HEK293 (cell line): ENCODE measurements at regions not wholly inside any gene's neighbourhood (a gene's known extent, or its start where the extent isn't known, plus 50 kb on each side); places are given as distances from the start of the nearest gene placed in this dataset.
A peak's percentile ranks its signal among the peaks of the same experiment; 100 is the strongest.

Experiments used
- CTCF ChIA-PET: fragments of 350-600 bp; formaldehyde crosslinking; extraction: SDS; loops from one replicate; lab custom pipeline; 2021; ENCODE audit warnings: antibody characterized with exemption; lab: Yijun Ruan, JAX
- POLR2A ChIA-PET: fragments of 300-600 bp; formaldehyde crosslinking; extraction: SDS; loops from one replicate; lab custom pipeline; 2020; ENCODE audit warnings: antibody characterized with exemption, inconsistent platforms; lab: Yijun Ruan, JAX
- H3K27ac ChIP-seq: fragments of 200-500 bp; sonication (Bioruptor generic); 2 replicates; pipeline ENCODE4 v1.5.1; 2014; ENCODE audit warnings: low read depth, low read length, control low read depth, inconsistent platforms; ENCODE audit errors: extremely low read depth
- H3K36me3 ChIP-seq, 2 experiments: fragments of 200-500 bp in 1 of 2; sonication (Bioruptor generic) in 1 of 2; 1 replicate in 1 of 2; 2 replicates in 1 of 2; pipeline ENCODE4 v1.5.1; 2014 to 2017; ENCODE audit warnings: inconsistent platforms in 2 of 2, low read length in 2 of 2; ENCODE audit not compliant: control insufficient read depth in 2 of 2, insufficient read depth in 1 of 2
- H3K4me1 ChIP-seq: fragments of 200-500 bp; sonication (Bioruptor generic); 2 replicates; pipeline ENCODE4 v1.5.1; 2014; ENCODE audit warnings: mild to moderate bottlenecking, low read length, inconsistent platforms; ENCODE audit not compliant: control insufficient read depth, insufficient read depth
- H3K4me3 ChIP-seq: 2 replicates; pipeline ENCODE4 v1.5.1; 2011; ENCODE audit warnings: low read depth, mild to moderate bottlenecking, control low read depth, low read length, moderate library complexity
- H3K9me3 ChIP-seq: fragments of 200-500 bp; sonication (Bioruptor generic); 2 replicates; pipeline ENCODE4 v1.5.1; 2014; ENCODE audit warnings: low read depth, low read length, inconsistent platforms; ENCODE audit not compliant: control insufficient read depth, insufficient read depth
- KLF8 ChIP-seq: fragments of 450-650 bp; formaldehyde crosslinking; IDR thresholded peaks from 2 replicates; pipeline ENCODE4 v1.5.1; 2016; ENCODE audit warnings: missing biosample characterization, missing genetic modification characterization
- SCRT2 ChIP-seq: fragments of 450-650 bp; formaldehyde crosslinking; IDR thresholded peaks from 2 replicates; pipeline ENCODE4 v1.5.1; 2016; ENCODE audit warnings: missing biosample characterization, missing genetic modification characterization
- ZFP69B ChIP-seq: fragments of 450-650 bp; formaldehyde crosslinking; IDR thresholded peaks from 2 replicates; pipeline ENCODE4 v1.5.1; 2016; ENCODE audit warnings: missing biosample characterization, missing genetic modification characterization
- ZNF138 ChIP-seq: fragments of 450-650 bp; formaldehyde crosslinking; IDR thresholded peaks from 2 replicates; pipeline ENCODE4 v1.5.1; 2016; ENCODE audit warnings: missing biosample characterization, missing genetic modification characterization, borderline replicate concordance
- ZNF140 ChIP-seq: fragments of 450-650 bp; formaldehyde crosslinking; IDR thresholded peaks from 2 replicates; pipeline ENCODE4 v1.5.1; 2016; ENCODE audit warnings: missing biosample characterization, missing genetic modification characterization
- ZNF23 ChIP-seq: fragments of 450-650 bp; formaldehyde crosslinking; IDR thresholded peaks from 2 replicates; pipeline ENCODE4 v1.5.1; 2016; ENCODE audit warnings: missing biosample characterization, missing genetic modification characterization, borderline replicate concordance
- ZNF366 ChIP-seq: fragments of 450-650 bp; formaldehyde crosslinking; conservative IDR thresholded peaks from 2 replicates; pipeline ENCODE4 v1.5.1; 2016; ENCODE audit warnings: missing biosample characterization, missing genetic modification characterization
- ZNF514 ChIP-seq: fragments of 450-650 bp; formaldehyde crosslinking; IDR thresholded peaks from 2 replicates; pipeline ENCODE4 v1.5.1; 2016; ENCODE audit warnings: missing biosample characterization, missing genetic modification characterization
- ZNF560 ChIP-seq: fragments of 450-650 bp; formaldehyde crosslinking; IDR thresholded peaks from 2 replicates; pipeline ENCODE4 v1.5.1; 2017; ENCODE audit warnings: missing biosample characterization, missing genetic modification characterization, borderline replicate concordance
- ZNF837 ChIP-seq: fragments of 450-650 bp; formaldehyde crosslinking; IDR thresholded peaks from 2 replicates; pipeline ENCODE4 v1.5.1; 2016; ENCODE audit warnings: missing biosample characterization, missing genetic modification characterization
- ZSCAN30 ChIP-seq: fragments of 450-650 bp; IDR thresholded peaks from 2 replicates; pipeline ENCODE4 v1.5.1; 2018; ENCODE audit warnings: missing biosample characterization, mild to moderate bottlenecking, missing genetic modification characterization, moderate library complexity
- TF ChIP-seq, protein P1 (sequence below): fragments of 450-650 bp; formaldehyde crosslinking; IDR thresholded peaks from 2 replicates; pipeline ENCODE4 v1.5.1; 2016; ENCODE audit warnings: missing biosample characterization, missing genetic modification characterization, borderline replicate concordance
- TF ChIP-seq, protein P2 (sequence below): fragments of 450-650 bp; formaldehyde crosslinking; IDR thresholded peaks from 2 replicates; pipeline ENCODE4 v1.5.1; 2016; ENCODE audit warnings: missing biosample characterization, missing genetic modification characterization
- TF ChIP-seq, protein P3 (sequence below): fragments of 450-650 bp; formaldehyde crosslinking; IDR thresholded peaks from 2 replicates; pipeline ENCODE4 v1.5.1; 2017; ENCODE audit warnings: missing biosample characterization, missing genetic modification characterization
- TF ChIP-seq, protein P4 (sequence below): fragments of 450-650 bp; formaldehyde crosslinking; IDR thresholded peaks from 2 replicates; pipeline ENCODE4 v1.5.1; 2016; ENCODE audit warnings: missing biosample characterization, missing genetic modification characterization
- TF ChIP-seq, protein P5 (sequence below): fragments of 450-650 bp; formaldehyde crosslinking; IDR thresholded peaks from 2 replicates; pipeline ENCODE4 v1.5.1; 2016; ENCODE audit warnings: missing biosample characterization, missing genetic modification characterization
- TF ChIP-seq, protein P6 (sequence below): fragments of 450-650 bp; formaldehyde crosslinking; IDR thresholded peaks from 2 replicates; pipeline ENCODE4 v1.5.1; 2016; ENCODE audit warnings: missing biosample characterization, missing genetic modification characterization

DNA sequence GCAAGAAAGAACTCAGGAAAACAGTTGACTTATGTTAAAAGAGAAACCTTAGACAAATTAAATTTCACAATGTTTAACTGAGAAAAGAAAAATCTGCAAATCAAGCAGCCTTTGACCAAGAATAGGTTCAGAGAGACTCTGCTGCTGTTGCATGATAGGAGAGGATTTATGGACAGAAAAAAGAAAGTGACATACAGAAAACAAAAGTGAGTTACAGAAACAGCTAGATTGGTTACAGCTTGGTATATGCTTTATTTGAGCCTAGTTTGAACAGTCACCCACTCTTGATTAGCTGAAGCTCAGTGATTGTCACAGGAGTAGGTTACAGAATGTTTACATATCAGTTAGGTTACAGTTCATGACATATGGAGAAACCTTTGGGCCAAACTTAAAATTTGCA is 258.2 kb upstream of the SPOPL start (continued):
- TF ChIP-seq, protein P1, sequence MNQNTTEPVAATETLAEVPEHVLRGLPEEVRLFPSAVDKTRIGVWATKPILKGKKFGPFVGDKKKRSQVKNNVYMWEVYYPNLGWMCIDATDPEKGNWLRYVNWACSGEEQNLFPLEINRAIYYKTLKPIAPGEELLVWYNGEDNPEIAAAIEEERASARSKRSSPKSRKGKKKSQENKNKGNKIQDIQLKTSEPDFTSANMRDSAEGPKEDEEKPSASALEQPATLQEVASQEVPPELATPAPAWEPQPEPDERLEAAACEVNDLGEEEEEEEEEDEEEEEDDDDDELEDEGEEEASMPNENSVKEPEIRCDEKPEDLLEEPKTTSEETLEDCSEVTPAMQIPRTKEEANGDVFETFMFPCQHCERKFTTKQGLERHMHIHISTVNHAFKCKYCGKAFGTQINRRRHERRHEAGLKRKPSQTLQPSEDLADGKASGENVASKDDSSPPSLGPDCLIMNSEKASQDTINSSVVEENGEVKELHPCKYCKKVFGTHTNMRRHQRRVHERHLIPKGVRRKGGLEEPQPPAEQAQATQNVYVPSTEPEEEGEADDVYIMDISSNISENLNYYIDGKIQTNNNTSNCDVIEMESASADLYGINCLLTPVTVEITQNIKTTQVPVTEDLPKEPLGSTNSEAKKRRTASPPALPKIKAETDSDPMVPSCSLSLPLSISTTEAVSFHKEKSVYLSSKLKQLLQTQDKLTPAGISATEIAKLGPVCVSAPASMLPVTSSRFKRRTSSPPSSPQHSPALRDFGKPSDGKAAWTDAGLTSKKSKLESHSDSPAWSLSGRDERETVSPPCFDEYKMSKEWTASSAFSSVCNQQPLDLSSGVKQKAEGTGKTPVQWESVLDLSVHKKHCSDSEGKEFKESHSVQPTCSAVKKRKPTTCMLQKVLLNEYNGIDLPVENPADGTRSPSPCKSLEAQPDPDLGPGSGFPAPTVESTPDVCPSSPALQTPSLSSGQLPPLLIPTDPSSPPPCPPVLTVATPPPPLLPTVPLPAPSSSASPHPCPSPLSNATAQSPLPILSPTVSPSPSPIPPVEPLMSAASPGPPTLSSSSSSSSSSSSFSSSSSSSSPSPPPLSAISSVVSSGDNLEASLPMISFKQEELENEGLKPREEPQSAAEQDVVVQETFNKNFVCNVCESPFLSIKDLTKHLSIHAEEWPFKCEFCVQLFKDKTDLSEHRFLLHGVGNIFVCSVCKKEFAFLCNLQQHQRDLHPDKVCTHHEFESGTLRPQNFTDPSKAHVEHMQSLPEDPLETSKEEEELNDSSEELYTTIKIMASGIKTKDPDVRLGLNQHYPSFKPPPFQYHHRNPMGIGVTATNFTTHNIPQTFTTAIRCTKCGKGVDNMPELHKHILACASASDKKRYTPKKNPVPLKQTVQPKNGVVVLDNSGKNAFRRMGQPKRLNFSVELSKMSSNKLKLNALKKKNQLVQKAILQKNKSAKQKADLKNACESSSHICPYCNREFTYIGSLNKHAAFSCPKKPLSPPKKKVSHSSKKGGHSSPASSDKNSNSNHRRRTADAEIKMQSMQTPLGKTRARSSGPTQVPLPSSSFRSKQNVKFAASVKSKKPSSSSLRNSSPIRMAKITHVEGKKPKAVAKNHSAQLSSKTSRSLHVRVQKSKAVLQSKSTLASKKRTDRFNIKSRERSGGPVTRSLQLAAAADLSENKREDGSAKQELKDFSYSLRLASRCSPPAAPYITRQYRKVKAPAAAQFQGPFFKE (tag by site-specific recombination): no peak
- TF ChIP-seq ZNF138 (tag by site-specific recombination) (no peak), ZNF23 (tag by site-specific recombination) (no peak), KLF8 (tag by site-specific recombination) (no peak), ZNF560 (tag by site-specific recombination) (no peak), ZNF837 (tag by site-specific recombination) (no peak), ZSCAN30 (tag by site-specific recombination) (no peak), ZNF514 (tag by site-specific recombination) (no peak)
- TF ChIP-seq, protein P2, sequence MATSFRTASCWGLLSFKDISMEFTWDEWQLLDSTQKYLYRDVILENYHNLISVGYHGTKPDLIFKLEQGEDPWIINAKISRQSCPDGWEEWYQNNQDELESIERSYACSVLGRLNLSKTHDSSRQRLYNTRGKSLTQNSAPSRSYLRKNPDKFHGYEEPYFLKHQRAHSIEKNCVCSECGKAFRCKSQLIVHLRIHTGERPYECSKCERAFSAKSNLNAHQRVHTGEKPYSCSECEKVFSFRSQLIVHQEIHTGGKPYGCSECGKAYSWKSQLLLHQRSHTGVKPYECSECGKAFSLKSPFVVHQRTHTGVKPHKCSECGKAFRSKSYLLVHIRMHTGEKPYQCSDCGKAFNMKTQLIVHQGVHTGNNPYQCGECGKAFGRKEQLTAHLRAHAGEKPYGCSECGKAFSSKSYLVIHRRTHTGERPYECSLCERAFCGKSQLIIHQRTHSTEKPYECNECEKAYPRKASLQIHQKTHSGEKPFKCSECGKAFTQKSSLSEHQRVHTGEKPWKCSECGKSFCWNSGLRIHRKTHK (tag by site-specific recombination): no peak
- TF ChIP-seq, protein P3, sequence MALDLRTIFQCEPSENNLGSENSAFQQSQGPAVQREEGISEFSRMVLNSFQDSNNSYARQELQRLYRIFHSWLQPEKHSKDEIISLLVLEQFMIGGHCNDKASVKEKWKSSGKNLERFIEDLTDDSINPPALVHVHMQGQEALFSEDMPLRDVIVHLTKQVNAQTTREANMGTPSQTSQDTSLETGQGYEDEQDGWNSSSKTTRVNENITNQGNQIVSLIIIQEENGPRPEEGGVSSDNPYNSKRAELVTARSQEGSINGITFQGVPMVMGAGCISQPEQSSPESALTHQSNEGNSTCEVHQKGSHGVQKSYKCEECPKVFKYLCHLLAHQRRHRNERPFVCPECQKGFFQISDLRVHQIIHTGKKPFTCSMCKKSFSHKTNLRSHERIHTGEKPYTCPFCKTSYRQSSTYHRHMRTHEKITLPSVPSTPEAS (tag by site-specific recombination): no peak

DNA sequence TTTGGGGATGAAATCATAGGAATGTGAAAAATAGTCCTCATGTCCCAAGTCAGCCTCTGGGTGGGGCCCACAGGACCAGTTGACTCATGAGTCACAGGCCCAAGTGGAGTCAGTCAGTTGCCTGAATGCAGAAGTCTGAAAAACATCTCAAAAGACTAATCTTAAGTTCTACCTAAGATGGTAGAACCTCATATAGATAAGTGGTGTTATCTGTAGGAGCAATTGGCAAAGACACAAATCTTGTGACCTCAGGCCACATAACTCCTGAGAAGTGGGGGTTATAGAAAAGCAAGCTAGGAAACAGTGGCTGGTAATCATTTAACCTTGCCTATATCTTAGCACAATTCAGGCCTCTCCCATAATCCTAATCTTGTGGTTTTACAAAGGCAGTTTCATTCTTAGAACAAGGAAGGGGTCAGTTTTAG is 257.1 kb upstream of the SPOPL start:
- POLR2A ChIA-PET: no interaction called here
- no peaks in the 10 kb centered on the region for H3K4me1 ChIP-seq
- H3K36me3 ChIP-seq: no peaks in the 10 kb centered on the region
- no peak overlapping the region for H3K27ac ChIP-seq
- TF ChIP-seq, protein P4, sequence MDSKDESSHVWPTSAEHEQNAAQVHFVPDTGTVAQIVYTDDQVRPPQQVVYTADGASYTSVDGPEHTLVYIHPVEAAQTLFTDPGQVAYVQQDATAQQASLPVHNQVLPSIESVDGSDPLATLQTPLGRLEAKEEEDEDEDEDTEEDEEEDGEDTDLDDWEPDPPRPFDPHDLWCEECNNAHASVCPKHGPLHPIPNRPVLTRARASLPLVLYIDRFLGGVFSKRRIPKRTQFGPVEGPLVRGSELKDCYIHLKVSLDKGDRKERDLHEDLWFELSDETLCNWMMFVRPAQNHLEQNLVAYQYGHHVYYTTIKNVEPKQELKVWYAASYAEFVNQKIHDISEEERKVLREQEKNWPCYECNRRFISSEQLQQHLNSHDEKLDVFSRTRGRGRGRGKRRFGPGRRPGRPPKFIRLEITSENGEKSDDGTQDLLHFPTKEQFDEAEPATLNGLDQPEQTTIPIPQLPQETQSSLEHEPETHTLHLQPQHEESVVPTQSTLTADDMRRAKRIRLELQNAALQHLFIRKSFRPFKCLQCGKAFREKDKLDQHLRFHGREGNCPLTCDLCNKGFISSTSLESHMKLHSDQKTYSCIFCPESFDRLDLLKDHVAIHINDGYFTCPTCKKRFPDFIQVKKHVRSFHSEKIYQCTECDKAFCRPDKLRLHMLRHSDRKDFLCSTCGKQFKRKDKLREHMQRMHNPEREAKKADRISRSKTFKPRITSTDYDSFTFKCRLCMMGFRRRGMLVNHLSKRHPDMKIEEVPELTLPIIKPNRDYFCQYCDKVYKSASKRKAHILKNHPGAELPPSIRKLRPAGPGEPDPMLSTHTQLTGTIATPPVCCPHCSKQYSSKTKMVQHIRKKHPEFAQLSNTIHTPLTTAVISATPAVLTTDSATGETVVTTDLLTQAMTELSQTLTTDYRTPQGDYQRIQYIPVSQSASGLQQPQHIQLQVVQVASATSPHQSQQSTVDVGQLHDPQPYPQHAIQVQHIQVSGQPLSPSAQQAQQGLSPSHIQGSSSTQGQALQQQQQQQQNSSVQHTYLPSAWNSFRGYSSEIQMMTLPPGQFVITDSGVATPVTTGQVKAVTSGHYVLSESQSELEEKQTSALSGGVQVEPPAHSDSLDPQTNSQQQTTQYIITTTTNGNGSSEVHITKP (tag by site-specific recombination): no peak
- no peak for TF ChIP-seq ZNF366 (tag by site-specific recombination)
- TF ChIP-seq, protein P5, sequence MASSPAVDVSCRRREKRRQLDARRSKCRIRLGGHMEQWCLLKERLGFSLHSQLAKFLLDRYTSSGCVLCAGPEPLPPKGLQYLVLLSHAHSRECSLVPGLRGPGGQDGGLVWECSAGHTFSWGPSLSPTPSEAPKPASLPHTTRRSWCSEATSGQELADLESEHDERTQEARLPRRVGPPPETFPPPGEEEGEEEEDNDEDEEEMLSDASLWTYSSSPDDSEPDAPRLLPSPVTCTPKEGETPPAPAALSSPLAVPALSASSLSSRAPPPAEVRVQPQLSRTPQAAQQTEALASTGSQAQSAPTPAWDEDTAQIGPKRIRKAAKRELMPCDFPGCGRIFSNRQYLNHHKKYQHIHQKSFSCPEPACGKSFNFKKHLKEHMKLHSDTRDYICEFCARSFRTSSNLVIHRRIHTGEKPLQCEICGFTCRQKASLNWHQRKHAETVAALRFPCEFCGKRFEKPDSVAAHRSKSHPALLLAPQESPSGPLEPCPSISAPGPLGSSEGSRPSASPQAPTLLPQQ (tag by site-specific recombination): peak; percentile 88
- TF ChIP-seq ZNF140 (tag by site-specific recombination): no peak
- no peak for TF ChIP-seq SCRT2 (tag by site-specific recombination)
- 0 out of 2 replicates have a peak, but pooled peaks have one; percentile 37 for TF ChIP-seq ZFP69B (tag by site-specific recombination)
- TF ChIP-seq, protein P6, sequence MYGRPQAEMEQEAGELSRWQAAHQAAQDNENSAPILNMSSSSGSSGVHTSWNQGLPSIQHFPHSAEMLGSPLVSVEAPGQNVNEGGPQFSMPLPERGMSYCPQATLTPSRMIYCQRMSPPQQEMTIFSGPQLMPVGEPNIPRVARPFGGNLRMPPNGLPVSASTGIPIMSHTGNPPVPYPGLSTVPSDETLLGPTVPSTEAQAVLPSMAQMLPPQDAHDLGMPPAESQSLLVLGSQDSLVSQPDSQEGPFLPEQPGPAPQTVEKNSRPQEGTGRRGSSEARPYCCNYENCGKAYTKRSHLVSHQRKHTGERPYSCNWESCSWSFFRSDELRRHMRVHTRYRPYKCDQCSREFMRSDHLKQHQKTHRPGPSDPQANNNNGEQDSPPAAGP (tag by site-specific recombination): no peak
- CTCF ChIA-PET: no interaction called here
- H3K9me3 ChIP-seq: no peaks in the 10 kb centered on the region
- H3K4me3 ChIP-seq: no peak overlapping the region
